Endothelial cell of umbilical vein (primary cell): ENCODE measurements at regions not wholly inside any gene's neighbourhood (a gene's known extent, or its start where the extent isn't known, plus 50 kb on each side); places are given as distances from the start of the nearest gene placed in this dataset.

Experiments used
- BruUV-seq: library from RNA; stranded (reverse); fragments of 400-500 nt; replicated peaks from 2 replicates; lab custom pipeline; 2021; lab: Mats Ljungman, UMichigan
- CTCF ChIA-PET: fragments of 300-600, 350-600 bp; sonication (Branson Sonifier 250); formaldehyde crosslinking; loops from one replicate; lab custom pipeline; 2021; ENCODE audit warnings: antibody characterized with exemption, inconsistent platforms; lab: Charles Lee
- POLR2A ChIA-PET: fragments of 300-600, 350-600 bp; sonication (Branson Sonifier 250); formaldehyde crosslinking; loops from one replicate; lab custom pipeline; 2021; ENCODE audit warnings: antibody characterized with exemption, inconsistent platforms; lab: Charles Lee
- DNase-seq: peaks from one replicate; pipeline ENCODE4 v3.0.0-alpha.2; 2011; ENCODE audit warnings: low read depth, low spot score
- FAIRE-seq: peaks from 2 replicates; lab custom pipeline; 2011; peaks lifted over from hg19 to GRCh38; lab: Jason Lieb, UNC
- H2AFZ ChIP-seq: 2 replicates; pipeline ENCODE4 v1.6.0; 2012; ENCODE audit warnings: low read depth, low read length, control low read depth, inconsistent platforms
- H3K27ac ChIP-seq: 2 replicates; pipeline ENCODE4 v1.5.1; 2011; ENCODE audit warnings: low read depth, mild to moderate bottlenecking, control low read depth, low read length, moderate library complexity; ENCODE audit not compliant: insufficient read depth
- H3K27me3 ChIP-seq, 2 experiments: 2 replicates each; pipeline versions ENCODE4 v1.6.0 to v1.6.1; 2011; ENCODE audit warnings: low read length in 2 of 2, mixed read lengths in 1 of 2; ENCODE audit not compliant: control insufficient read depth in 2 of 2, insufficient read depth in 2 of 2
- H3K36me3 ChIP-seq, 2 experiments: 2 replicates in 1 of 2; 3 replicates in 1 of 2; pipeline ENCODE4 v1.5.1; 2011; ENCODE audit warnings: low read length in 2 of 2, mild to moderate bottlenecking in 1 of 2, moderate library complexity in 1 of 2; ENCODE audit not compliant: control insufficient read depth in 2 of 2, insufficient read depth in 2 of 2; ENCODE audit errors: extremely low read depth in 1 of 2
- H3K4me1 ChIP-seq: 3 replicates; pipeline ENCODE4 v1.5.1; 2011; ENCODE audit warnings: mild to moderate bottlenecking, low read length; ENCODE audit not compliant: control insufficient read depth, insufficient read depth; ENCODE audit errors: extremely low read depth
- H3K4me2 ChIP-seq: 2 replicates; pipeline ENCODE4 v1.6.1; 2011; ENCODE audit warnings: low read length, control low read depth, mixed read lengths; ENCODE audit not compliant: insufficient read depth
- H3K4me3 ChIP-seq, 3 experiments: fragments of 200-600 bp in 1 of 3; sonication (generic), shearing (Covaris generic) in 1 of 3; replicated peaks in 1 of 3; 2 replicates each; pipeline ENCODE4 v1.5.1; 2011 to 2016; ENCODE audit warnings: control low read depth in 3 of 3, low read length in 3 of 3, mild to moderate bottlenecking in 2 of 3, inconsistent platforms in 1 of 3, low read depth in 1 of 3, moderate library complexity in 1 of 3; ENCODE audit not compliant: insufficient read depth in 1 of 3
- H3K79me2 ChIP-seq: 2 replicates; pipeline ENCODE4 v1.6.0; 2012; ENCODE audit warnings: low read length, inconsistent platforms; ENCODE audit not compliant: control insufficient read depth, insufficient read depth
- H3K9ac ChIP-seq: replicated peaks from 2 replicates; pipeline ENCODE3; 2011; ENCODE audit warnings: low read length, control low read depth; ENCODE audit not compliant: insufficient read depth; ENCODE audit errors: extremely low read depth
- H3K9me1 ChIP-seq: replicated peaks from 3 replicates; pipeline ENCODE4 v1.6.0; 2011; ENCODE audit warnings: mild to moderate bottlenecking, low read length; ENCODE audit not compliant: control insufficient read depth, insufficient read depth; ENCODE audit errors: extremely low read depth
- H3K9me3 ChIP-seq: replicated peaks from 2 replicates; pipeline ENCODE4 v1.5.1; 2012; ENCODE audit warnings: low read length, inconsistent platforms; ENCODE audit not compliant: control insufficient read depth, insufficient read depth
- H4K20me1 ChIP-seq: replicated peaks from 2 replicates; pipeline ENCODE3; 2011; ENCODE audit warnings: mild to moderate bottlenecking, low read length; ENCODE audit not compliant: control insufficient read depth, insufficient read depth; ENCODE audit errors: extremely low read depth
- EZH2 ChIP-seq: IDR thresholded peaks from 2 replicates; pipeline ENCODE4 v1.6.1; 2012; ENCODE audit warnings: borderline replicate concordance, low read depth, mild to moderate bottlenecking, moderate library complexity, low read length, inconsistent platforms; ENCODE audit not compliant: severe bottlenecking
- FOS ChIP-seq: IDR thresholded peaks from 2 replicates; pipeline ENCODE4 v1.6.1; 2011; ENCODE audit warnings: mild to moderate bottlenecking, low read length, moderate library complexity, borderline replicate concordance; ENCODE audit not compliant: insufficient read depth
- GATA2 ChIP-seq: IDR thresholded peaks from 2 replicates; pipeline ENCODE4 v1.7.0; 2011; ENCODE audit warnings: low read depth, mild to moderate bottlenecking, moderate library complexity, mixed read lengths, low read length; ENCODE audit not compliant: insufficient read length, insufficient read depth
- JUN ChIP-seq: IDR thresholded peaks from 2 replicates; pipeline ENCODE4 v1.6.1; 2011; ENCODE audit warnings: borderline replicate concordance, low read depth; ENCODE audit not compliant: insufficient read length, insufficient read depth
- MAX ChIP-seq: IDR thresholded peaks from 2 replicates; pipeline ENCODE4 v1.6.1; 2011; ENCODE audit not compliant: insufficient read depth, insufficient read length
- MYC ChIP-seq: IDR thresholded peaks from one replicate; pipeline ENCODE4 v1.6.1; 2011; ENCODE audit warnings: mild to moderate bottlenecking, low read depth, low read length
- POLR2A ChIP-seq: IDR thresholded peaks from 2 replicates; pipeline ENCODE4 v1.6.1; 2012; ENCODE audit warnings: low read depth, mild to moderate bottlenecking, control low read depth, low read length
- POLR2AphosphoS5 ChIP-seq: IDR thresholded peaks from 2 replicates; pipeline ENCODE4 v1.6.1; 2012; ENCODE audit warnings: low read depth, mild to moderate bottlenecking, control low read depth, low read length, moderate library complexity; ENCODE audit not compliant: insufficient read depth
- dilution Hi-C: fragments of 300-500 bp; cut with MboI; formaldehyde crosslinking; loops from one replicate; pipeline ENCODE4 v1.15.0; 2019; ENCODE audit warnings: low sequenced_read_pairs; ENCODE audit not compliant: extremely low pct_ligation_motif_present
- intact Hi-C: fragments of 100-400 bp; cut with micrococcal nuclease; formaldehyde crosslinking; loops from one replicate; pipeline ENCODE4 v1.10.0; 2022
- TF ChIP-seq, protein P1 (sequence below), 2 donors: IDR thresholded peaks; 1 replicate in 1 of 2; 2 replicates in 1 of 2; pipeline ENCODE4 v1.5.1; 2011; ENCODE audit warnings: low read length in 2 of 2, mild to moderate bottlenecking in 2 of 2, moderate library complexity in 2 of 2, control low read depth in 1 of 2, inconsistent platforms in 1 of 2, low read depth in 1 of 2; ENCODE audit not compliant: insufficient read depth in 1 of 2; ENCODE audit errors: extremely low read depth in 1 of 2

GRCh38 chr2:220263300-220263699 is 635.9 kb downstream of the SLC4A3 start:
- ChIA-PET POLR2A (no interaction called here), CTCF (no interaction called here)
- Histone ChIP-seq H3K9me3 (no peaks in the 10 kb centered on the region), H3K4me3 (no peak overlapping the region), H3K4me2 (no peak overlapping the region), H3K9me1 (no peaks in the 10 kb centered on the region), H4K20me1 (no peaks in the 10 kb centered on the region), H3K27me3 (no peaks in the 10 kb centered on the region), H3K79me2 (no peaks in the 10 kb centered on the region), H3K27ac (no peak overlapping the region), H3K9ac (no peak overlapping the region), H3K4me1 (no peaks in the 10 kb centered on the region), H2AFZ (no peak overlapping the region), H3K36me3 (no peaks in the 10 kb centered on the region)
- DNase-seq, result no peak
- no peak for FAIRE-seq
- dilution Hi-C loops, result no loop called here
- TF ChIP-seq GATA2 (no peak), MYC (no peak), EZH2 (no peak)
- TF ChIP-seq, protein P1, sequence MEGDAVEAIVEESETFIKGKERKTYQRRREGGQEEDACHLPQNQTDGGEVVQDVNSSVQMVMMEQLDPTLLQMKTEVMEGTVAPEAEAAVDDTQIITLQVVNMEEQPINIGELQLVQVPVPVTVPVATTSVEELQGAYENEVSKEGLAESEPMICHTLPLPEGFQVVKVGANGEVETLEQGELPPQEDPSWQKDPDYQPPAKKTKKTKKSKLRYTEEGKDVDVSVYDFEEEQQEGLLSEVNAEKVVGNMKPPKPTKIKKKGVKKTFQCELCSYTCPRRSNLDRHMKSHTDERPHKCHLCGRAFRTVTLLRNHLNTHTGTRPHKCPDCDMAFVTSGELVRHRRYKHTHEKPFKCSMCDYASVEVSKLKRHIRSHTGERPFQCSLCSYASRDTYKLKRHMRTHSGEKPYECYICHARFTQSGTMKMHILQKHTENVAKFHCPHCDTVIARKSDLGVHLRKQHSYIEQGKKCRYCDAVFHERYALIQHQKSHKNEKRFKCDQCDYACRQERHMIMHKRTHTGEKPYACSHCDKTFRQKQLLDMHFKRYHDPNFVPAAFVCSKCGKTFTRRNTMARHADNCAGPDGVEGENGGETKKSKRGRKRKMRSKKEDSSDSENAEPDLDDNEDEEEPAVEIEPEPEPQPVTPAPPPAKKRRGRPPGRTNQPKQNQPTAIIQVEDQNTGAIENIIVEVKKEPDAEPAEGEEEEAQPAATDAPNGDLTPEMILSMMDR (IDR thresholded peaks at IDR 0.05; ENCODE audit: extremely low read depth in 1 of 2, insufficient read depth in 1 of 2, low read depth in 1 of 2, low read length in 2 of 2), result no peak
- no TSS peak for BruUV-seq
- intact Hi-C loops, result no loop called here

- Histone ChIP-seq H3K9ac (no peak overlapping the region), H2AFZ (no peak overlapping the region), H4K20me1 (no peaks in the 10 kb centered on the region), H3K36me3 (no peaks in the 10 kb centered on the region), H3K79me2 (no peaks in the 10 kb centered on the region), H3K4me3 (no peak overlapping the region), H3K9me1 (no peaks in the 10 kb centered on the region), H3K27me3 (no peaks in the 10 kb centered on the region), H3K27ac (no peak overlapping the region), H3K9me3 (peaks cover 2% of the 10 kb centered on the region), H3K4me1 (no peaks in the 10 kb centered on the region), H3K4me2 (no peak overlapping the region)
- dilution Hi-C loops, result no loop called here
- TF ChIP-seq POLR2A (no peak), POLR2AphosphoS5 (no peak), GATA2 (no peak), MYC (no peak), EZH2 (no peak), JUN (no peak), MAX (no peak), FOS (no peak)
- TF ChIP-seq, protein P1 (IDR thresholded peaks at IDR 0.05; ENCODE audit: extremely low read depth in 1 of 2, insufficient read depth in 1 of 2, low read depth in 1 of 2, low read length in 2 of 2), result no peak
- intact Hi-C loops, result no loop called here
- CTCF ChIA-PET, result no interaction called here
- POLR2A ChIA-PET, result no interaction called here
- FAIRE-seq (no peak), DNase-seq (no peak)
- BruUV-seq, result no TSS peak
Observed at GRCh38 chr2:220269367-220269766, 641.9 kb downstream of the SLC4A3 start.
